SU-DHL-6 (cell line): ENCODE measurements at regions not wholly inside any gene's neighbourhood (a gene's known extent, or its start where the extent isn't known, plus 50 kb on each side); places are given as distances from the start of the nearest gene placed in this dataset.

Source experiments
- H2AFZ ChIP-seq: fragments of 200-600 bp; sonication (generic); 2 replicates; pipeline ENCODE4 v1.6.1; 2014; ENCODE audit warnings: low read depth, mild to moderate bottlenecking, moderate library complexity, mixed read lengths, antibody characterized with exemption, low read length; ENCODE audit not compliant: severe bottlenecking
- H3F3A ChIP-seq: fragments of 200-600 bp; shearing (Covaris generic); 2 replicates; pipeline ENCODE4 v1.6.0; 2016; ENCODE audit warnings: antibody characterized with exemption, mild to moderate bottlenecking; ENCODE audit not compliant: insufficient read depth
- H3K27ac ChIP-seq: fragments of 200-600 bp; sonication (generic); 2 replicates; pipeline ENCODE4 v1.5.1; 2016; ENCODE audit warnings: low read depth, mild to moderate bottlenecking, low read length, moderate library complexity, mixed read lengths
- H3K27me3 ChIP-seq: fragments of 200-600 bp; sonication (generic), shearing (Covaris generic); 2 replicates; pipeline ENCODE4 v1.6.0; 2014; ENCODE audit warnings: mild to moderate bottlenecking, low read length
- H3K36me3 ChIP-seq: fragments of 200-600 bp; sonication (generic); 2 replicates; pipeline ENCODE4 v1.6.1; 2014; ENCODE audit warnings: mild to moderate bottlenecking, low read length, mixed read lengths
- H3K4me2 ChIP-seq: fragments of 300-600, 200-600 bp; shearing (Covaris generic), sonication (generic); 2 replicates; pipeline ENCODE4 v1.6.0; 2014; ENCODE audit warnings: low read length, low read depth, mild to moderate bottlenecking; ENCODE audit not compliant: poor library complexity, severe bottlenecking
- H3K4me3 ChIP-seq: fragments of 200-600 bp; sonication (generic); 2 replicates; pipeline ENCODE4 v1.5.1; 2014; ENCODE audit warnings: antibody characterized with exemption, low read length, mild to moderate bottlenecking, mixed read lengths; ENCODE audit not compliant: insufficient read depth, poor library complexity, severe bottlenecking
- H3K79me2 ChIP-seq: fragments of 200-600 bp; sonication (generic); 2 replicates; pipeline ENCODE4 v1.6.1; 2014; ENCODE audit warnings: mild to moderate bottlenecking, low read length, moderate library complexity; ENCODE audit not compliant: insufficient read depth
- H3K9ac ChIP-seq: fragments of 200-600 bp; sonication (generic); 2 replicates; pipeline ENCODE4 v1.7.0; 2014; ENCODE audit warnings: mild to moderate bottlenecking, low read length
- H3K9me2 ChIP-seq: fragments of 200-600 bp; sonication (generic); replicated peaks from 2 replicates; pipeline ENCODE4 v1.6.1; 2014; ENCODE audit warnings: low read length; ENCODE audit not compliant: insufficient read depth
- H3K9me3 ChIP-seq: fragments of 200-600 bp; sonication (generic); 2 replicates; pipeline ENCODE4 v1.6.1; 2014; ENCODE audit warnings: low read length, mixed read lengths; ENCODE audit not compliant: insufficient read depth
- H4K20me1 ChIP-seq: fragments of 200-600 bp; sonication (generic); 2 replicates; pipeline ENCODE4 v1.6.1; 2014; ENCODE audit warnings: low read depth, mild to moderate bottlenecking, antibody characterized with exemption, low read length, moderate library complexity, mixed read lengths
- EZH2phosphoT487 ChIP-seq: fragments of 200-600 bp; sonication (generic), shearing (Covaris generic); conservative IDR thresholded peaks from 2 replicates; pipeline ENCODE4 v1.6.1; 2018; ENCODE audit warnings: mild to moderate bottlenecking, antibody characterized with exemption, low read length, moderate library complexity, mixed read lengths
- TF ChIP-seq, protein P1 (sequence below): fragments of 200-600 bp; sonication (generic); IDR thresholded peaks from one replicate; pipeline ENCODE4 v1.5.1; 2017; ENCODE audit warnings: antibody characterized with exemption, mild to moderate bottlenecking, low read length, moderate library complexity; ENCODE audit not compliant: insufficient read depth, poor library complexity, severe bottlenecking

DNA sequence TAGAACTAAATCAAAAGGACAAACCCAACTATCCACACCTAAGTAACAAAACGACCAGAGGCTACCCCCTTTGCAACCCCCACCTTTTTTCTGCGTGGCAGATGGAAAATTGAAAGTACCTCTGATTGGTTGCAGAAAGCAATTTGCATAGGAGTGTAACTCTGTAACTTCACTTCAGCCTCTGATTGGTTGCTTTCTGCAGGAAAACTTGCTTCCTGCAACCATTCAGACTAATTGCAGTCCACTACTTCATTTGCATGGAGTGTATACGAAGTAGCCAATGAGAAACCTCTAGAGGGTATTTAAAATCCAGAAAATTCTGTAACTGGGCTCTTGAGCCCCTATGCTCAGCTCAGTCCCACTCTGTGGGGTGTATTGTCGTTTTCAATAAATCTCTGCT is 129.1 kb upstream of the OLIG3 start:
- no peak overlapping the region for H3K9ac ChIP-seq
- H3K27me3 ChIP-seq: no peaks in the 10 kb centered on the region
- H3K79me2 ChIP-seq: no peaks in the 10 kb centered on the region
- no peak overlapping the region for H3K4me3 ChIP-seq
- no peaks in the 10 kb centered on the region for H3K36me3 ChIP-seq
- H2AFZ ChIP-seq: no peak overlapping the region
- no peaks in the 10 kb centered on the region for H4K20me1 ChIP-seq
- H3K9me3 ChIP-seq: no peaks in the 10 kb centered on the region
- no peaks in the 10 kb centered on the region for H3F3A ChIP-seq
- H3K4me2 ChIP-seq: no peak overlapping the region
- TF ChIP-seq EZH2phosphoT487: no peak
- TF ChIP-seq, protein P1, sequence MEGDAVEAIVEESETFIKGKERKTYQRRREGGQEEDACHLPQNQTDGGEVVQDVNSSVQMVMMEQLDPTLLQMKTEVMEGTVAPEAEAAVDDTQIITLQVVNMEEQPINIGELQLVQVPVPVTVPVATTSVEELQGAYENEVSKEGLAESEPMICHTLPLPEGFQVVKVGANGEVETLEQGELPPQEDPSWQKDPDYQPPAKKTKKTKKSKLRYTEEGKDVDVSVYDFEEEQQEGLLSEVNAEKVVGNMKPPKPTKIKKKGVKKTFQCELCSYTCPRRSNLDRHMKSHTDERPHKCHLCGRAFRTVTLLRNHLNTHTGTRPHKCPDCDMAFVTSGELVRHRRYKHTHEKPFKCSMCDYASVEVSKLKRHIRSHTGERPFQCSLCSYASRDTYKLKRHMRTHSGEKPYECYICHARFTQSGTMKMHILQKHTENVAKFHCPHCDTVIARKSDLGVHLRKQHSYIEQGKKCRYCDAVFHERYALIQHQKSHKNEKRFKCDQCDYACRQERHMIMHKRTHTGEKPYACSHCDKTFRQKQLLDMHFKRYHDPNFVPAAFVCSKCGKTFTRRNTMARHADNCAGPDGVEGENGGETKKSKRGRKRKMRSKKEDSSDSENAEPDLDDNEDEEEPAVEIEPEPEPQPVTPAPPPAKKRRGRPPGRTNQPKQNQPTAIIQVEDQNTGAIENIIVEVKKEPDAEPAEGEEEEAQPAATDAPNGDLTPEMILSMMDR: no peak
- no peaks in the 10 kb centered on the region for H3K9me2 ChIP-seq
- H3K27ac ChIP-seq: no peak overlapping the region

DNA sequence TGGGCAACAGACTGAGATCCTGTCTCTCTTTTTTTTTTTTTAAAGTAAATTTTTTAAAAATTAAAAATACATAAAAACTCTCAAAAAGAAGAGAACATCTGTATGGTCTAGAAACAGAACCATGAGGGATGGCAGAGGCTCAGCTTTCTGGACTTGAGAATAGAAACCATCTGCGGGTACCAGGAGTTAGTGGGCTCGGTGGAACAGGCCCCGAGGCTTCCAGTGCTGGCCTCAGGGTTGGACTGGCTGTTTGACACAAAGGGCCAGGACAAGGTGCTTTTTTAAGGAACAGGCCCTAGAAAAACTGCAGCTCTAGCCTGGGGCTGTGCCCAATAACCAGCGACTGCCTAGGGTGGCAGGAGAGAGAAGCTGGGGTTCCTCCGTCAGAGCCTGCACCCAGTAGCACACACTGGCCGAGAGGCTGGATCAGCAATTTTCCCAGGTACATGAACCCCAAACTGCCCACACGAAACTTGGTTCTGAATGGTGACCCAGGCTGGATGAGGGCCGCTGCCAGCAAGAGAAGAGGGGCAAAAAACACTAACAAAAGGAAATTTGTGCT is 131.0 kb upstream of the OLIG3 start:
- Histone ChIP-seq H4K20me1 (no peaks in the 10 kb centered on the region), H3K9me2 (no peaks in the 10 kb centered on the region), H3F3A (no peaks in the 10 kb centered on the region), H3K9me3 (no peaks in the 10 kb centered on the region), H3K4me2 (no peak overlapping the region), H2AFZ (no peak overlapping the region), H3K27me3 (no peaks in the 10 kb centered on the region), H3K79me2 (no peaks in the 10 kb centered on the region), H3K27ac (no peak overlapping the region), H3K4me3 (no peak overlapping the region), H3K36me3 (no peaks in the 10 kb centered on the region), H3K9ac (no peak overlapping the region)
- TF ChIP-seq, protein P1: no peak

DNA sequence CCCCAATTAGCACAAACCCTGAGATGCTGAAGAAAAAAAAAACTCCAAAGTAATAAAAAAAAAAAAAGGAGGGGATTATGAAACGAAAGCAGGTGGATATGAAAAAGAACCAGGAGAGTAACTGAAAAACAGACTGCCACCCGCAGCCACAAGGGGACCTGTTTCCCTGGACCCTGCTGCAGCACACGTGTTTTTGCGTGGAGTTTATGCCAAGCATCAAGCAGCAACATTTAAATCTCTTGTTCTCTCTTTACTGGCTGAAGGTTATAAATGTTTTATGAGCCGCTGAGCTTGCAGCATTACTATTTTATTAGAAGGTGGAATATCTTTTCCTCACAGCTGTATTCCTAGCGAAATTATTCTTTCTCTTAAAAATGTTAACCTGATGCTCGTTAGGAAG is 131.6 kb upstream of the OLIG3 start:
- H3F3A ChIP-seq: no peaks in the 10 kb centered on the region
- H3K4me3 ChIP-seq: no peak overlapping the region
- no peak overlapping the region for H3K9ac ChIP-seq
- H4K20me1 ChIP-seq: no peaks in the 10 kb centered on the region
- H2AFZ ChIP-seq: no peak overlapping the region
- H3K27me3 ChIP-seq: no peaks in the 10 kb centered on the region
- no peak overlapping the region for H3K4me2 ChIP-seq
- TF ChIP-seq, protein P1: no peak
- no peak for TF ChIP-seq EZH2phosphoT487
- no peaks in the 10 kb centered on the region for H3K36me3 ChIP-seq
- H3K9me3 ChIP-seq: no peaks in the 10 kb centered on the region
- no peak overlapping the region for H3K27ac ChIP-seq
- H3K79me2 ChIP-seq: no peaks in the 10 kb centered on the region
- no peaks in the 10 kb centered on the region for H3K9me2 ChIP-seq
